Activated naive CD8-positive, alpha-beta T cell treated with anti-CD3 and anti-CD28 coated beads, Interleukin-2, amount 10 ng/mL, durations not matched to agents 7 days and 5 days (primary cell): ENCODE measurements at regions not wholly inside any gene's neighbourhood (a gene's known extent, or its start where the extent isn't known, plus 50 kb on each side); places are given as distances from the start of the nearest gene placed in this dataset.

Experiments used
- ATAC-seq: fragments of 150-1000 bp; cut with Tn5 transposase; one replicate; pipeline ENCODE4 v1.10.0; 2021; ENCODE audit warnings: low read depth, moderate library complexity
- POLR2A ChIA-PET: fragments of 350-600 bp; sonication (Branson Sonifier 250); formaldehyde crosslinking; loops from one replicate; lab custom pipeline; 2021; ENCODE audit warnings: antibody characterized with exemption; lab: Charles Lee
- DNase-seq: peaks from one replicate; pipeline ENCODE4 v3.0.0; 2021
- H3K27ac Mint-ChIP-seq: one replicate; pipeline ENCODE4 v1.8.0; 2022; ENCODE audit warnings: mild to moderate bottlenecking, mixed read lengths
- H3K27me3 Mint-ChIP-seq: one replicate; pipeline ENCODE4 v1.8.0; 2022; ENCODE audit warnings: mild to moderate bottlenecking, moderate library complexity, mixed read lengths
- H3K36me3 Mint-ChIP-seq: one replicate; pipeline ENCODE4 v1.8.0; 2021; ENCODE audit warnings: mild to moderate bottlenecking, mixed read lengths
- H3K4me1 Mint-ChIP-seq: one replicate; pipeline ENCODE4 v1.8.0; 2021; ENCODE audit warnings: mixed read lengths
- H3K4me3 Mint-ChIP-seq: one replicate; pipeline ENCODE4 v1.8.0; 2022; ENCODE audit warnings: mild to moderate bottlenecking, moderate library complexity, mixed read lengths
- H3K9me3 Mint-ChIP-seq: one replicate; pipeline ENCODE4 v1.8.0; 2021; ENCODE audit warnings: mixed read lengths

GRCh38 chr2:126765395-126765794 is 109.4 kb downstream of the GYPC start:
- peaks cover 10% of the 10 kb centered on the region for H3K36me3 Mint-ChIP-seq
- no peak overlapping the region for H3K4me3 Mint-ChIP-seq
- peaks cover 7% of the 10 kb centered on the region for H3K9me3 Mint-ChIP-seq
- DNase-seq (no peak), ATAC-seq (no peak)
- POLR2A ChIA-PET, result no interaction called here
- H3K27me3 Mint-ChIP-seq, result peaks cover 19% of the 10 kb centered on the region
- H3K4me1 Mint-ChIP-seq, result peaks cover 37% of the 10 kb centered on the region
- no peak overlapping the region for H3K27ac Mint-ChIP-seq

GRCh38 chr2:126766295-126766968 is 110.5 kb downstream of the GYPC start:
- no peak overlapping the region for H3K27ac Mint-ChIP-seq
- peaks cover 19% of the 10 kb centered on the region for H3K27me3 Mint-ChIP-seq
- peaks cover 10% of the 10 kb centered on the region for H3K36me3 Mint-ChIP-seq
- peaks cover 32% of the 10 kb centered on the region for H3K4me1 Mint-ChIP-seq
- H3K4me3 Mint-ChIP-seq, result no peak overlapping the region
- ATAC-seq, result no peak
- peaks cover 7% of the 10 kb centered on the region for H3K9me3 Mint-ChIP-seq
- no peak for DNase-seq
- POLR2A ChIA-PET, result no interaction called here

- Mint-ChIP-seq H3K27ac (no peak overlapping the region), H3K36me3 (peaks cover 10% of the 10 kb centered on the region), H3K4me3 (no peak overlapping the region), H3K4me1 (peaks cover 29% of the 10 kb centered on the region), H3K27me3 (peaks cover 19% of the 10 kb centered on the region), H3K9me3 (peaks cover 7% of the 10 kb centered on the region)
- DNase-seq (no peak), ATAC-seq (no peak)
- POLR2A ChIA-PET, result no interaction called here
Observed at GRCh38 chr2:126766969-126767296, 111.0 kb downstream of the GYPC start.

GRCh38 chr2:126769118-126769517 is 113.2 kb downstream of the GYPC start:
- DNase-seq (no peak), ATAC-seq (no peak)
- Mint-ChIP-seq H3K9me3 (peaks cover 1% of the 10 kb centered on the region), H3K4me1 (peaks cover 14% of the 10 kb centered on the region), H3K4me3 (no peak overlapping the region), H3K36me3 (peaks cover 1% of the 10 kb centered on the region), H3K27ac (no peak overlapping the region), H3K27me3 (peaks cover 19% of the 10 kb centered on the region)
- POLR2A ChIA-PET, result no interaction called here

GRCh38 chr2:126770466-126770865 is 114.5 kb downstream of the GYPC start:
- no peak for ATAC-seq
- Mint-ChIP-seq H3K4me3 (no peak overlapping the region), H3K9me3 (peaks cover 1% of the 10 kb centered on the region), H3K27ac (no peak overlapping the region), H3K4me1 (peaks cover 16% of the 10 kb centered on the region), H3K27me3 (peaks cover 20% of the 10 kb centered on the region), H3K36me3 (no peaks in the 10 kb centered on the region)
- no peak for DNase-seq
- POLR2A ChIA-PET, result no interaction called here

- H3K27ac Mint-ChIP-seq, result no peak overlapping the region
- ATAC-seq, result no peak
- H3K4me1 Mint-ChIP-seq, result peaks cover 16% of the 10 kb centered on the region
Observed at GRCh38 chr2:126771094-126771493, 115.1 kb downstream of the GYPC start.

GRCh38 chr2:126771501-126772195 is 115.7 kb downstream of the GYPC start:
- ATAC-seq (no peak), DNase-seq (no peak)
- Mint-ChIP-seq H3K27ac (no peak overlapping the region), H3K4me1 (peaks cover 14% of the 10 kb centered on the region), H3K9me3 (peaks cover 1% of the 10 kb centered on the region), H3K4me3 (no peak overlapping the region), H3K36me3 (no peaks in the 10 kb centered on the region), H3K27me3 (peaks cover 21% of the 10 kb centered on the region)
- POLR2A ChIA-PET, result no interaction called here

More at GRCh38 chr2:126771094-126771493, 115.1 kb downstream of the GYPC start:
- Mint-ChIP-seq H3K9me3 (peaks cover 1% of the 10 kb centered on the region), H3K27me3 (peaks cover 24% of the 10 kb centered on the region), H3K4me3 (no peak overlapping the region), H3K36me3 (no peaks in the 10 kb centered on the region)
- DNase-seq, result no peak
- POLR2A ChIA-PET, result no interaction called here

- POLR2A ChIA-PET, result interaction anchor here (1.4 kb wide), 1 partner anchor 117 kb away, joined by 4 read pairs; no protein-coding TSS in a partner anchor
- Mint-ChIP-seq H3K4me3 (no peak overlapping the region), H3K27ac (no peak overlapping the region), H3K27me3 (peaks cover 19% of the 10 kb centered on the region), H3K9me3 (peaks cover 1% of the 10 kb centered on the region), H3K36me3 (no peaks in the 10 kb centered on the region), H3K4me1 (peaks cover 17% of the 10 kb centered on the region)
- ATAC-seq, result no peak
- no peak for DNase-seq
Observed at GRCh38 chr2:126774290-126774689, 118.3 kb downstream of the GYPC start.

- H3K27ac Mint-ChIP-seq, result no peak overlapping the region
- DNase-seq, result no peak
- peaks cover 1% of the 10 kb centered on the region for H3K9me3 Mint-ChIP-seq
- POLR2A ChIA-PET, result interaction anchor here (1.4 kb wide), 1 partner anchor 117 kb away, joined by 4 read pairs; no protein-coding TSS in a partner anchor
- H3K27me3 Mint-ChIP-seq, result peaks cover 19% of the 10 kb centered on the region
- no peaks in the 10 kb centered on the region for H3K36me3 Mint-ChIP-seq
- no peak overlapping the region for H3K4me3 Mint-ChIP-seq
- ATAC-seq, result no peak
- peaks cover 14% of the 10 kb centered on the region for H3K4me1 Mint-ChIP-seq
Observed at GRCh38 chr2:126774761-126775160, 118.8 kb downstream of the GYPC start.

- H3K4me3 Mint-ChIP-seq, result peak overlapping the region; percentile 82
- peaks cover 14% of the 10 kb centered on the region for H3K27me3 Mint-ChIP-seq
- no peaks in the 10 kb centered on the region for H3K9me3 Mint-ChIP-seq
- H3K4me1 Mint-ChIP-seq, result peaks cover 14% of the 10 kb centered on the region
- H3K36me3 Mint-ChIP-seq, result no peaks in the 10 kb centered on the region
- peak overlapping the region; percentile 52 for H3K27ac Mint-ChIP-seq
- DNase-seq (no peak), ATAC-seq (no peak)
- POLR2A ChIA-PET, result interaction anchor here (1.4 kb wide), 1 partner anchor 118 kb away, joined by 4 read pairs; no protein-coding TSS in a partner anchor
Observed at GRCh38 chr2:126775300-126775985, 119.5 kb downstream of the GYPC start.

GRCh38 chr2:126776255-126776654 is 120.3 kb downstream of the GYPC start:
- no peaks in the 10 kb centered on the region for H3K36me3 Mint-ChIP-seq
- DNase-seq (no peak), ATAC-seq (peak; percentile 3)
- H3K4me3 Mint-ChIP-seq, result peak overlapping the region; percentile 82
- POLR2A ChIA-PET, result interaction anchor here (0.9 to 1.6 kb wide), 3 partner anchors 14 to 248 kb away, joined by 4 to 8 read pairs (median 6); no protein-coding TSS in a partner anchor
- H3K9me3 Mint-ChIP-seq, result no peaks in the 10 kb centered on the region
- H3K27me3 Mint-ChIP-seq, result peaks cover 14% of the 10 kb centered on the region
- peaks cover 14% of the 10 kb centered on the region for H3K4me1 Mint-ChIP-seq
- peak overlapping the region; percentile 25 for H3K27ac Mint-ChIP-seq

- H3K36me3 Mint-ChIP-seq, result no peaks in the 10 kb centered on the region
- POLR2A ChIA-PET, result interaction anchor here (0.9 to 2.0 kb wide), 4 partner anchors 15 to 249 kb away, joined by 4 to 8 read pairs (median 6); no protein-coding TSS in a partner anchor
- H3K27ac Mint-ChIP-seq, result peak overlapping the region; percentile 83
- no peaks in the 10 kb centered on the region for H3K9me3 Mint-ChIP-seq
- DNase-seq (peak; percentile 89), ATAC-seq (peak; percentile 95)
- H3K27me3 Mint-ChIP-seq, result peaks cover 16% of the 10 kb centered on the region
- H3K4me1 Mint-ChIP-seq, result peaks cover 14% of the 10 kb centered on the region
- peak overlapping the region; percentile 85 for H3K4me3 Mint-ChIP-seq
Observed at GRCh38 chr2:126776692-126777619, 121.0 kb downstream of the GYPC start.
